Spleen (tissue), 11 donors: ENCODE measurements at regions not wholly inside any gene's neighbourhood (a gene's known extent, or its start where the extent isn't known, plus 50 kb on each side); places are given as distances from the start of the nearest gene placed in this dataset.

ENCODE experiments used
- DNase-seq: peaks from one replicate; pipeline ENCODE4 v3.0.0-alpha.2; 2020
- H3K27ac ChIP-seq, 8 donors: fragments of 200-600 bp; sonication (generic) in 7 of 8; 1 replicate in 4 of 8; 2 replicates in 4 of 8; pipeline versions ENCODE4 v1.5.0 to v1.8.0; 2016 to 2021; ENCODE audit warnings: inconsistent platforms in 4 of 8, mild to moderate bottlenecking in 4 of 8, moderate library complexity in 1 of 8
- H3K27me3 ChIP-seq, 7 donors: fragments of 200-600 bp; sonication (generic) in 6 of 7; replicated peaks in 1 of 7; 1 replicate in 4 of 7; 2 replicates in 3 of 7; pipeline versions ENCODE4 v1.5.0 to v1.8.0; 2016 to 2021; ENCODE audit warnings: inconsistent platforms in 3 of 7, mild to moderate bottlenecking in 1 of 7
- H3K36me3 ChIP-seq, 6 donors: fragments of 200-600 bp; sonication (generic) in 5 of 6; 1 replicate in 4 of 6; 2 replicates in 2 of 6; pipeline versions ENCODE4 v1.5.0 to v1.8.0; 2016 to 2021; ENCODE audit warnings: inconsistent platforms in 2 of 6
- H3K4me1 ChIP-seq, 6 donors: fragments of 200-600 bp; sonication (generic) in 5 of 6; 1 replicate in 3 of 6; 2 replicates in 3 of 6; pipeline versions ENCODE4 v1.5.0 to v1.8.0; 2016 to 2021; ENCODE audit warnings: inconsistent platforms in 3 of 6
- H3K4me3 ChIP-seq, 8 donors: fragments of 200-600 bp; sonication (generic) in 7 of 8; 1 replicate in 4 of 8; 2 replicates in 4 of 8; pipeline versions ENCODE4 v1.5.0 to v1.8.0; 2016 to 2021; ENCODE audit warnings: inconsistent platforms in 4 of 8, mild to moderate bottlenecking in 4 of 8, moderate library complexity in 2 of 8
- H3K9me3 ChIP-seq, 8 donors: fragments of 200-600 bp; sonication (generic) in 7 of 8; 1 replicate in 4 of 8; 2 replicates in 4 of 8; pipeline versions ENCODE4 v1.5.0 to v1.8.0; 2016 to 2021; ENCODE audit warnings: inconsistent platforms in 4 of 8
- POLR2A ChIP-seq, 3 donors: fragments of 450-650 bp; IDR thresholded peaks; one replicate each; pipeline ENCODE4 v1.5.1; 2017; ENCODE audit warnings: antibody characterized with exemption in 3 of 3, mild to moderate bottlenecking in 1 of 3
- POLR2AphosphoS5 ChIP-seq, 3 donors: sonication (generic); formaldehyde crosslinking; IDR thresholded peaks; one replicate each; pipeline ENCODE4 v1.5.1; 2017; ENCODE audit warnings: antibody characterized with exemption in 3 of 3
- WGBS, 5 donors: extraction: QIAGEN DNeasy Blood & Tissue Kit in 3 of 5; methylation state at CpG; one replicate each; pipeline versions ENCODE4 v1.1.5 to v1.1.7; 2013 to 2018; 5-methylcytosine and 5-hydroxymethylcytosine counted together
- intact Hi-C: fragments of 100-400 bp; cut with DNase I; formaldehyde crosslinking; loops from one replicate; pipeline ENCODE4 v1.15.0; 2023; ENCODE audit warnings: low total_unique reads
- TF ChIP-seq, protein P1 (sequence below), 11 experiments: fragments of 200-600 bp in 7 of 11; fragments of 450-650 bp in 4 of 11; sonication (generic) in 4 of 11; IDR thresholded peaks in 8 of 11; conservative IDR thresholded peaks in 3 of 11; 1 replicate in 7 of 11; 2 replicates in 4 of 11; pipeline versions ENCODE4 v1.4.0 to v1.8.0; 2016 to 2021; ENCODE audit warnings: antibody characterized with exemption in 11 of 11, inconsistent platforms in 4 of 11, mild to moderate bottlenecking in 1 of 11
- donor health status: healthy with polysubstance abuse.
- donor health status: DM: no; HTN: no; CAD: no; lungs with moderate emphysema.
- donor health status: DM: no; HTN: no; CAD: no.
- donor health status: Bipolar disorder and iron deficiency.
- donor health status: healthy.
- donor health status: DM: no; HTN: no; CAD: no.
- donor health status: DM: yes; HTN: yes; CAD: no.

- Histone ChIP-seq H3K9me3 (no peaks in the 10 kb centered on the region), H3K4me3 (no peak overlapping the region), H3K27ac (no peak overlapping the region), H3K27me3 (no peaks in the 10 kb centered on the region), H3K36me3 (no peaks in the 10 kb centered on the region), H3K4me1 (no peaks in the 10 kb centered on the region)
- TF ChIP-seq, protein P1, sequence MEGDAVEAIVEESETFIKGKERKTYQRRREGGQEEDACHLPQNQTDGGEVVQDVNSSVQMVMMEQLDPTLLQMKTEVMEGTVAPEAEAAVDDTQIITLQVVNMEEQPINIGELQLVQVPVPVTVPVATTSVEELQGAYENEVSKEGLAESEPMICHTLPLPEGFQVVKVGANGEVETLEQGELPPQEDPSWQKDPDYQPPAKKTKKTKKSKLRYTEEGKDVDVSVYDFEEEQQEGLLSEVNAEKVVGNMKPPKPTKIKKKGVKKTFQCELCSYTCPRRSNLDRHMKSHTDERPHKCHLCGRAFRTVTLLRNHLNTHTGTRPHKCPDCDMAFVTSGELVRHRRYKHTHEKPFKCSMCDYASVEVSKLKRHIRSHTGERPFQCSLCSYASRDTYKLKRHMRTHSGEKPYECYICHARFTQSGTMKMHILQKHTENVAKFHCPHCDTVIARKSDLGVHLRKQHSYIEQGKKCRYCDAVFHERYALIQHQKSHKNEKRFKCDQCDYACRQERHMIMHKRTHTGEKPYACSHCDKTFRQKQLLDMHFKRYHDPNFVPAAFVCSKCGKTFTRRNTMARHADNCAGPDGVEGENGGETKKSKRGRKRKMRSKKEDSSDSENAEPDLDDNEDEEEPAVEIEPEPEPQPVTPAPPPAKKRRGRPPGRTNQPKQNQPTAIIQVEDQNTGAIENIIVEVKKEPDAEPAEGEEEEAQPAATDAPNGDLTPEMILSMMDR (IDR thresholded peaks at IDR 0.05 in 8 of 11, conservative IDR thresholded peaks at IDR 0.05 in 3 of 11), result no peak
- TF ChIP-seq POLR2A (IDR thresholded peaks at IDR 0.05), result no peak
- no peak for TF ChIP-seq POLR2AphosphoS5 (IDR thresholded peaks at IDR 0.05)
- intact Hi-C loops, result no loop called here
- WGBS, 5 donors, result 70 to 84% (median 81%) methylated on average over 2 of the region's 2 CpGs
- DNase-seq, result no peak
Observed at GRCh38 chr2:13601506-13601905, 884.8 kb downstream of the TRIB2 start.

- 78 to 89% (median 85%) methylated on average over 9 of the region's 9 CpGs for WGBS, 5 donors
- intact Hi-C loops, result no loop called here
- DNase-seq, result no peak
- Histone ChIP-seq H3K4me3 (no peak overlapping the region), H3K9me3 (no peaks in the 10 kb centered on the region), H3K4me1 (no peaks in the 10 kb centered on the region), H3K36me3 (no peaks in the 10 kb centered on the region), H3K27me3 (no peaks in the 10 kb centered on the region), H3K27ac (no peak overlapping the region)
- TF ChIP-seq POLR2AphosphoS5 (IDR thresholded peaks at IDR 0.05), result no peak
- TF ChIP-seq, protein P1 (IDR thresholded peaks at IDR 0.05 in 8 of 11, conservative IDR thresholded peaks at IDR 0.05 in 3 of 11), result no peak
- TF ChIP-seq POLR2A (IDR thresholded peaks at IDR 0.05), result no peak
Observed at GRCh38 chr2:13604951-13605661, 888.4 kb downstream of the TRIB2 start.

DNA sequence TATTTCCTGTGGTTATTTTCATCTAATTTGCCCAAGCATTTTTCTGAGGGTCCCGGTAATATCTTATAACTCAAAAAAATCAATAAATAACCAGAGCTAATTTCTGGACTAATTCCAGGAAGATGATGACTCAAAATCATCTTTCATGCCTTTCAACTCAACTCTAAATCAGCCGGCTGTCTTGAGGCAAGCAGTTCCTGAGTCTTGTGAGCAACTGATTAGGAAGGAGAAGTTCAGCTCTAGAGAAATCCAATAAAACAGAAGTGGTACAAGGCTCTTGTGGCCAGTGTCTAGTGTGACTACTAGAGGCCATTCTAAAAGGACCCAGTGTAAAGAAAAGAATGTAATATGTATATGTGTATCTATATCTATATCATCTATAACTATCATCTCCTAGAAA lies 890.4 kb downstream of the TRIB2 start:
- TF ChIP-seq POLR2AphosphoS5 (IDR thresholded peaks at IDR 0.05), result no peak
- TF ChIP-seq, protein P1 (IDR thresholded peaks at IDR 0.05 in 8 of 11, conservative IDR thresholded peaks at IDR 0.05 in 3 of 11), result no peak
- no peak for TF ChIP-seq POLR2A (IDR thresholded peaks at IDR 0.05)
- WGBS, 5 donors, result 8 to 22% (median 16%) methylated on average over 2 of the region's 2 CpGs

GRCh38 chr2:13611939-13612338 lies 895.2 kb downstream of the TRIB2 start:
- Histone ChIP-seq H3K4me3 (no peak overlapping the region), H3K36me3 (no peaks in the 10 kb centered on the region), H3K4me1 (no peaks in the 10 kb centered on the region), H3K27me3 (no peaks in the 10 kb centered on the region), H3K9me3 (peaks cover 0 to 32% (median 13%) of the 10 kb centered on the region in 8 donors), H3K27ac (no peak overlapping the region)
- WGBS, 5 donors, result 10 to 26% (median 23%) methylated on average over 1 of the region's 1 CpG
- TF ChIP-seq POLR2AphosphoS5 (IDR thresholded peaks at IDR 0.05) (no peak), POLR2A (IDR thresholded peaks at IDR 0.05) (no peak)
- TF ChIP-seq, protein P1 (IDR thresholded peaks at IDR 0.05 in 8 of 11, conservative IDR thresholded peaks at IDR 0.05 in 3 of 11), result no peak
- intact Hi-C loops, result no loop called here
- no peak for DNase-seq

More for the DNA sequence above, 890.4 kb downstream of the TRIB2 start:
- H3K4me1 ChIP-seq, result no peaks in the 10 kb centered on the region
- no peaks in the 10 kb centered on the region for H3K27me3 ChIP-seq
- intact Hi-C loops, result no loop called here
- H3K27ac ChIP-seq, result no peak overlapping the region
- H3K36me3 ChIP-seq, result no peaks in the 10 kb centered on the region
- DNase-seq, result no peak
- no peak overlapping the region for H3K4me3 ChIP-seq
- H3K9me3 ChIP-seq, result peaks cover 0 to 5% (median 0%) of the 10 kb centered on the region in 8 donors
